GM19025 (cell line): ENCODE measurements at regions not wholly inside any gene's neighbourhood (a gene's known extent, or its start where the extent isn't known, plus 50 kb on each side); places are given as distances from the start of the nearest gene placed in this dataset.
"Not testable (repeated sequence)": the region's sequence is repeated elsewhere in the genome, so short reads cannot be mapped to it uniquely, and the experiment has no call there.

Source experiments
- ATAC-seq: cut with Tn5 transposase; IDR thresholded peaks from one replicate; pipeline ENCODE4 v1.9.1; 2021; ENCODE audit warnings: mild to moderate bottlenecking, low read depth, moderate library complexity; ENCODE audit not compliant: unreplicated experiment

DNA sequence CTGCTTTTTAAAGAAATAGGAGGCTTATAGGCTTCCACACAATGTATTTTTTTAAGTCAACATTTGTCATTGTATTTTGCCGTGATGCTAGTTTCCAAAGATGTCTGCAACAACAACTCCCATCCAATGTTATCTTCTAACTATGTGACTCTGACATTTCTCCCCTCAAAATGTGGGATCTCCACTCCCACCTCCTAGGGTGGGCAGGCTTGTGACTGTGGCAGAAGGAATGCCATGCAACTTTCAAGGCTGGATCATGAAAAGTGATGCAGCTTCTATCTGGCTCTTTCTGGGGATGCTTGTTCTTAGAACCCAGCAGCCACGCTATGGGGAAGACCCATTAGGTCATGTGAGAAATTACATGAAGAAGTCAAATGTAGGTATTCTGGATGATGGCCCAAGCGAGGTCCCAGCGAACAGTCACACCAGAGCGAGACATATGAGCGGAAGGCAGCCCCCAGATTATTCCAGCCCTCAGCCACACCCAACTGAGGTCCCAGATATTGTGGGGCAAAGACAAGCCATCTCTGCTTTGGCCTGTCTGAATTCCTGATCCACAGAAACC, 124.3 kb downstream of the BDH1 start:
- ATAC-seq: no peak

GRCh38 chr3:197430934-197431333, 124.8 kb downstream of the BDH1 start:
- ATAC-seq: no peak

- ATAC-seq: no peak
These were observed 125.3 kb downstream of the BDH1 start for GRCh38 chr3:197430502-197430901.

DNA sequence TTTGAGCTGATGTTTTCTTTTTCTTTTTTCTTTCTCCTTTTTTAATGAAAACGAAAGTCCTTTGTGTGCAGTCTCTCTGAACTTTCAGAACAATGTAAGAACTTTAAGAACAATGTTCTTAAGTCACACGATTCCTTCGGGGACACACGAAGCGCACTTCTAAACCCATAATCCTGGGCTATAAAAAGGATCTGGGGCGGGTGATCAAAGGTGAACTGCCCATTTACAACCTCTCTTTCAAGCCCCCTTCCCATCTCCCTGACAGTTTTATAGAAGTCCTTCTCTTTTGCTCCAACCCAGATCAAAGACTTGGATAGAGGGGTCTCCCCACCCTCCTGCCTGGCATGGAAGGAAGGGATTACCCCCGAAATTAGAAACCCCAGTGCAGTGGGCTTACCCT, 126.8 kb downstream of the BDH1 start:
- no peak for ATAC-seq

DNA sequence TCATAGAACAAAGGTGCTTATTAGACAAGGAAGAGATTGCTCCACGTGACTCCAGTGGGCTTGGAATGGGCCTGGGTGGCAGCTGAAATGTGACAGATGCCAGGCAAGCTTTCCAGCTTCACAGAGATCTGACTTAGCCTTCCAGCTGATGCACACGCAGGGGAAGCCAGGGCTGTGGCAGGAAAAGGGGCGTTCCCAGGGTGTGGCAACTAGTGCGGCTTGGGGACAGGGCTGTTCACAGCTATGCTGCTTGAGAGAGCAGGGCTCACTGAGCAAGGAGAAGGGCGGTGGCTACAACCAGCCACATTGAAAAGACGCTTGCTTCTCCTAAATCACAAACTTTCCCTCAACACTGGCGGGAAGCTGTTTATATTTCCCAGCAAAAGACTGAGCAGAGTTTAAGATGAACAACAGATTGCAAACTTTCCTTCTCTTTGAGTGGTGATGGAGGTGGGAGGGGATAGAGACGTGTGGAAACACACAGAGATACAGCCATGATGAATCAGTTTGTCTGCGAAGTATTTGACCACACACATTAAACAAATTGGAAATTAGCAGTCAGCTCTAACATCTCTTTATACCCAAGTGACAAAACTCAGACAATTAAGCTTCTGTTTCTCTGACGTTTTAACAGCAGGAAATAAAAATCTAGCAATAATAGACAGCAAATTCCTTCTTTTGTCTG, 127.5 kb downstream of the BDH1 start:
- no peak for ATAC-seq

GRCh38 chr3:197427021-197427420, 128.6 kb upstream of the DLG1 start:
- no peak for ATAC-seq

DNA sequence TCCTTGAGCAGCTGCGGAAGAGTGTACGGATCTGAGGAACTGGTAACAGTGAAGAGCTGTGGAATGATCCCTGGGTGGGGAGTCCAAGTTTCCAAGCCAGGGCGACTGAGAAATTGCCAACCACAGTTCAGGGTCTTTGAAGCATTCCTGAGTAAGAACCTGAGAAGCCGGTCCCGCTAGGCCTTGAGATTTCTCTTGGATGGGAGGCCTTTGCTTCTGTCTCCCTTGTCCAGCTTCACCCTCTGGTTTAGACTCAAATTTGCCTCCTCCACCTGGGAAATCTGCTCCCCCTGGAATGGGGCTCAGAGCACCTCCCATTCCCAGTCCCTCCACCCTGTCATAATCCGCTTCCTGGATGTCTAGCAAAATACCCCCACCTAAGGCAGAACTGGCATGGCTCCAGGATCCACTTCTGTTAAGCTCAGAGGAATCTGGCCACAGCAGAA, 127.7 kb upstream of the DLG1 start:
- no peak for ATAC-seq

GRCh38 chr3:197425485-197426120, 127.2 kb upstream of the DLG1 start:
- ATAC-seq: no peak

DNA sequence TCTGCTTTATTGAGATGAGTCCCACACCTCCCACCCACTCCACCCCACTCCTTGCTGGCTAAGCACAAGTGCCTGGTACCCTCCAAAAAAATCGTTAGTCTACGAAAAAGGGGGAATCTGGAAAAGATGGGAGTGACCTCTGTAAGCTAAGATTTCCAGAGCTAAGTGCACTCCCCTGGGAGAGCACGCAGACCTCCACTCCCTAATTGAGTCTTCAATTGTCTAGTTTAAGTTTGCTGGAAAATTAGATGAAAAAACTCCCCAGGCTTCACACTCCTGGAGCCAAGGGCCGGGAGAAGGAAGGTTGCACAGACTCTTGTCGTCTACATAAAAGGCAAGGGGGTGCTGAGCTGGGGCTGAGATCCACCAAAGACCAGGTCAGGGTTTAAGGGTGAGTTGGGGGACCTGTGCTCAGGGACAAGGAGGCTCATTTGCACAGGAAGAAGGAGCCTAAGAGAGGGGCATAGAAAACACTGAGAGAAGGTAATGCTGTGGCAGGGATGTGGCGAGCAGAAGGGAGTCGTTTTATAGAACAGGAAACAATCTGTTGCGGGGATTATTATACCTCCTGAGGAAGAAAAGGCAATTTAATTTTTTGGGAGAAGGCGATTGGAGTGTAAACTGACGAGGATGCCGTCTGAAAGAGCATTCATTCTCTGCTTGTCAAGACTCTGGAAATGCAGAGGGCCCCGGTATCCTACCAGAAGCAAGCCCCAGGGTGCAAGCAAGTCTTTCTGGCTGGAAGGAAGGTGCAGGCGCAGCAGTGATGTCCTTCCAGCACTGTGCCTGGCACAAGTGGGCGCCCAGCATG, 126.5 kb upstream of the DLG1 start:
- no peak for ATAC-seq

DNA sequence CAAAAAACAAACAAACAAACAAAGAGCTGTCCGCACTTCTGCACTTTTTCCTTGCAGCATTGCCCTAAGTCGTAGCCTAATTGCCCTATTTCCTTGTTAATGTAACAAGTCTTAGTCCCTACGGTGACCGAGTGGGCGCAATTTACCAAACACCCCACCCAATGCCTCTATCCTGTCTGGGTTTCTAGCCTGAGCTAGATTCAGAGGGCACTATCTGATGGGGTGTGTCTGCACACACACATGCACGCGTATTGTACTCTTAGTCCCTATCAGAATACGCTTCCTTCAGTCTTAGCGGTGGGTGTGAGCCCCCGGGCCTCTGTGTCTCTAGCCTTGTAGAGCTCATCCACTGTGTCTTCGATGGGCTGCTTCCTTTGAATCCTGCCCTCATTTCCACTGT, 125.9 kb upstream of the DLG1 start:
- no peak for ATAC-seq

DNA sequence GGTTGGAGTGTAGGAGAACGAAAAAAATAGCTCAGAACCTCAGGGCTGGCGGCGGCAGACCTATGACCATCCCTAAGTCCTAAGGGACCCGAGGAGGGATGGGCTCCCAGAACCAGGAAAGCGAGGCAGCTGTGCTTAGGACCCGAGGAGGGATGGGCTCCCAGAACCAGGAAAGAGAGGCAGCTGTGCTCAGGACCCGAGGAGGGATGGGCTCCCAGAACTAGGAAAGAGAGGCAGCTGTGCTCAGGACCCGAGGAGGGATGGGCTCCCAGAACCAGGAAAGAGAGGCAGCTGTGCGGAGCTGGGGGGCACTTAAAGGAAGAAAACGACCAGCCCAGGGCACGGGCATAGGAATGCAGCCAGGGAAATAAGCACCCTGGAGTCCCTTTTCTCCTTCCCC, 125.0 kb upstream of the DLG1 start:
- no peak for ATAC-seq

- ATAC-seq: no peak
These were observed 124.1 kb upstream of the DLG1 start for GRCh38 chr3:197422506-197422905.

- ATAC-seq: no peak
These were observed 122.6 kb upstream of the DLG1 start for GRCh38 chr3:197421021-197421420.

DNA sequence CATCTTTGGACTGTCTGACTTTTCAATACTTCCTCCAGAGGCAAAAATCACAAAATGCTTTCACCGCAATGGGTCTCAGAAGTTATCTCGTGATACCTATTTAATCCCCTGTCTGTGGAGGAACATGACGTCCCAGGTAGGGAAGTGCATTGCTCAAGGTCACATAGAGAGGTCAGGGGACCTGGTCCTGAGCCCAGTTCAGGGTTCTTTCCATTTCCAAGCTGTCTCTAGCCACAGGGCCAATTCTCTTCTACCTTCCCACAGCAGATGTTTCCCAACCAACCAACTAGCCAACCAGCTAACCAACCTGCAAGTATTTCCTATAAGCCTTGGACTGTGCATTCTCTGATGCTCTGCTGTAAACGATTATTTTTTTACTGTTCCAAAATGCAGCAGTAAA, 122.2 kb upstream of the DLG1 start:
- no peak for ATAC-seq

DNA sequence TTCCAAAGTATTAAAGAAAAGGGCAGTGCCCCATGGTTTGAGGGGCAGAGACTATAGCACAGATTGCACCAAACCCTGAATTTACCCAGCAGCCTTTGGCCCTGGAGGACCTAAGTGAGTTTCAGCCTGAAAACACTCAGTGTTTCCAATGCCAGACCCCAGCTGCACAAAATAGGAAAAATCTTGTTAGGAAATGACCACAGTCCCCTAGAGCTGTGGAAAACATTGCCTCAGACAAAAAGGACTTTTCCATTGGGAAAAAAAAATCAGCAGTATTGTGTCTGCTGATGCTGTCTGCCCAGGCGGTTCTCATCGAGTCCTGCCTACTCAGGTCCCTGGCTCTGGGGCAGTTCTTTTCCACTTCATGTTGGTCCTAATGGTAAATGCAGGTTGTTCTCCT, 121.7 kb upstream of the DLG1 start:
- no peak for ATAC-seq

GRCh38 chr3:197419696-197420095, 121.3 kb upstream of the DLG1 start:
- ATAC-seq: no peak

- ATAC-seq: no peak
These were observed 119.7 kb upstream of the DLG1 start for GRCh38 chr3:197417911-197418618.

DNA sequence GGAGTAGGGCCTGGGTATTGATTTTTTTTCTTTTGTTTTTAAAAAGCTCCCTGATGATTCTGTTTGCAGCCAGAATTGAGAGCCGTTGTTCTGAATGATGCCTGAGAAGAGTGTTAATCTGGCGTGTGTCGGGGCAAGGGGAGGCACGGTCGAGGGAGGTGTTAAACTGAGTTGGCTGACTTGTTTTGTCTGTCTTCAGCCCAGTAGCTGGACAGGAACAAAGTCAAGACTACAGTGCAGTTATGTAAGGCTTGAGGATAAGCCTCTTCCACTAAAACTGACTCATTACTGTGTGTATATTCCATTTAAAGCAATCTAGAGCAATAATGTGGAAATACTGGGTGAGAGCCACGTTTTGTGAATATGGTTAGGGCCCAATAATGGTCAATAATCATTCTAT, 119.0 kb upstream of the DLG1 start:
- no peak for ATAC-seq

- ATAC-seq: not testable (repeated sequence)
These were observed 113.5 kb upstream of the DLG1 start for GRCh38 chr3:197411899-197412298.

- not testable (repeated sequence) for ATAC-seq
These were observed 111.8 kb upstream of the DLG1 start for GRCh38 chr3:197410170-197410569.
